DND-41 (cell line): ENCODE measurements at regions not wholly inside any gene's neighbourhood (a gene's known extent, or its start where the extent isn't known, plus 50 kb on each side); places are given as distances from the start of the nearest gene placed in this dataset.

Source experiments
- ATAC-seq: fragments of 200-7000 bp; cut with Tn5 transposase; 3 replicates; pipeline ENCODE4 v1.9.1; 2021; ENCODE audit warnings: low read depth; ENCODE audit not compliant: insufficient read depth
- DNase-seq: peaks from one replicate; pipeline ENCODE4 v3.0.0-alpha.2; 2020
- H2AFZ ChIP-seq: 2 replicates; pipeline ENCODE4 v1.6.0; 2012; ENCODE audit warnings: low read depth, low read length
- H3K27ac ChIP-seq: 2 replicates; pipeline ENCODE4 v1.5.1; 2012; ENCODE audit warnings: low read length, inconsistent platforms
- H3K27me3 ChIP-seq: fragments of 200-600 bp; sonication (generic); 2 replicates; pipeline ENCODE4 v1.6.0; 2012; ENCODE audit warnings: low read length, mild to moderate bottlenecking, inconsistent platforms; ENCODE audit not compliant: insufficient read depth, poor library complexity
- H3K36me3 ChIP-seq: 2 replicates; pipeline ENCODE4 v1.5.1; 2012; ENCODE audit warnings: low read length, inconsistent platforms; ENCODE audit not compliant: insufficient read depth
- H3K4me1 ChIP-seq: 2 replicates; pipeline ENCODE4 v1.5.1; 2012; ENCODE audit warnings: mild to moderate bottlenecking, low read length; ENCODE audit not compliant: insufficient read depth
- H3K4me2 ChIP-seq: 2 replicates; pipeline ENCODE4 v1.6.0; 2012; ENCODE audit warnings: mild to moderate bottlenecking, moderate library complexity, low read length, inconsistent platforms; ENCODE audit not compliant: insufficient read depth
- H3K4me3 ChIP-seq, 2 experiments: fragments of 200-600 bp in 1 of 2; shearing (Covaris generic) in 1 of 2; 2 replicates each; pipeline ENCODE4 v1.5.1; 2012 to 2016; ENCODE audit warnings: inconsistent platforms in 2 of 2, low read length in 2 of 2, mild to moderate bottlenecking in 2 of 2, low read depth in 1 of 2, moderate library complexity in 1 of 2
- H3K79me2 ChIP-seq: 2 replicates; pipeline ENCODE4 v1.6.0; 2012; ENCODE audit warnings: low read length, inconsistent platforms; ENCODE audit not compliant: insufficient read depth
- H3K9ac ChIP-seq: 2 replicates; pipeline ENCODE4 v1.6.0; 2012; ENCODE audit warnings: low read depth, mild to moderate bottlenecking, inconsistent platforms, low read length, moderate library complexity
- H3K9me3 ChIP-seq: 2 replicates; pipeline ENCODE4 v1.5.1; 2012; ENCODE audit warnings: low read length, moderate library complexity, mild to moderate bottlenecking, inconsistent platforms; ENCODE audit not compliant: insufficient read depth, severe bottlenecking
- H4K20me1 ChIP-seq: 2 replicates; pipeline ENCODE4 v1.6.0; 2012; ENCODE audit warnings: low read length; ENCODE audit not compliant: insufficient read depth
- CTCF ChIP-seq: IDR thresholded peaks from 2 replicates; pipeline ENCODE4 v1.5.1; 2012; ENCODE audit warnings: borderline replicate concordance, low read length, moderate library complexity, mild to moderate bottlenecking; ENCODE audit not compliant: poor library complexity, severe bottlenecking; ENCODE audit errors: extremely low read depth
- EZH2 ChIP-seq: IDR thresholded peaks from 3 replicates; pipeline ENCODE4 v1.6.1; 2012; ENCODE audit warnings: borderline replicate concordance, low read depth, mild to moderate bottlenecking, moderate library complexity, low read length, inconsistent platforms; ENCODE audit not compliant: severe bottlenecking

- Histone ChIP-seq H3K9ac (no peak overlapping the region), H3K4me2 (no peak overlapping the region), H3K27me3 (no peaks in the 10 kb centered on the region), H3K36me3 (no peaks in the 10 kb centered on the region), H2AFZ (no peak overlapping the region), H3K27ac (no peak overlapping the region), H4K20me1 (no peaks in the 10 kb centered on the region), H3K4me3 (no peak overlapping the region), H3K4me1 (no peaks in the 10 kb centered on the region), H3K9me3 (no peaks in the 10 kb centered on the region), H3K79me2 (no peaks in the 10 kb centered on the region)
- DNase-seq = no peak
- no peak for ATAC-seq
- TF ChIP-seq EZH2 (no peak), CTCF (no peak)
These were observed 481.4 kb downstream of the PSAT1 start for GRCh38 chr9:78778318-78778717.

- Histone ChIP-seq H2AFZ (no peak overlapping the region), H3K36me3 (no peaks in the 10 kb centered on the region), H3K79me2 (no peaks in the 10 kb centered on the region), H3K27me3 (no peaks in the 10 kb centered on the region), H3K4me3 (no peak overlapping the region), H4K20me1 (no peaks in the 10 kb centered on the region), H3K27ac (no peak overlapping the region), H3K4me2 (no peak overlapping the region), H3K9me3 (no peaks in the 10 kb centered on the region), H3K9ac (no peak overlapping the region), H3K4me1 (no peaks in the 10 kb centered on the region)
- no peak for ATAC-seq
- no peak for DNase-seq
- TF ChIP-seq CTCF (no peak), EZH2 (no peak)
These were observed 482.0 kb downstream of the PSAT1 start for GRCh38 chr9:78778861-78779374.

GRCh38 chr9:78781681-78782080, 484.8 kb downstream of the PSAT1 start:
- no peak for ATAC-seq

More at GRCh38 chr9:78781681-78782080, 484.8 kb downstream of the PSAT1 start:
- TF ChIP-seq EZH2 (no peak), CTCF (no peak)
- no peak overlapping the region for H3K4me3 ChIP-seq
- no peaks in the 10 kb centered on the region for H3K79me2 ChIP-seq
- H3K36me3 ChIP-seq = no peaks in the 10 kb centered on the region
- no peak for DNase-seq
- H3K27me3 ChIP-seq = no peaks in the 10 kb centered on the region
- no peak overlapping the region for H3K4me2 ChIP-seq
- H4K20me1 ChIP-seq = no peaks in the 10 kb centered on the region
- H3K9me3 ChIP-seq = no peaks in the 10 kb centered on the region
- H3K27ac ChIP-seq = no peak overlapping the region
- no peaks in the 10 kb centered on the region for H3K4me1 ChIP-seq
- no peak overlapping the region for H3K9ac ChIP-seq
- no peak overlapping the region for H2AFZ ChIP-seq
